OCI-LY1 (cell line): ENCODE measurements at regions not wholly inside any gene's neighbourhood (a gene's known extent, or its start where the extent isn't known, plus 50 kb on each side); places are given as distances from the start of the nearest gene placed in this dataset.

ENCODE experiments used
- EZH2 ChIP-seq: fragments of 200-600 bp; sonication (generic), shearing (Covaris generic); IDR thresholded peaks from 2 replicates; pipeline ENCODE4 v1.8.0; 2017; ENCODE audit warnings: borderline replicate concordance, mixed run types, mild to moderate bottlenecking, antibody characterized with exemption, low read length, moderate library complexity, mixed read lengths
- TF ChIP-seq, protein P1 (sequence below): fragments of 200-600 bp; sonication (generic), shearing (Covaris generic); IDR thresholded peaks from 2 replicates; pipeline ENCODE4 v1.5.1; 2017; ENCODE audit warnings: mild to moderate bottlenecking, antibody characterized with exemption, low read length, moderate library complexity, mixed read lengths

DNA sequence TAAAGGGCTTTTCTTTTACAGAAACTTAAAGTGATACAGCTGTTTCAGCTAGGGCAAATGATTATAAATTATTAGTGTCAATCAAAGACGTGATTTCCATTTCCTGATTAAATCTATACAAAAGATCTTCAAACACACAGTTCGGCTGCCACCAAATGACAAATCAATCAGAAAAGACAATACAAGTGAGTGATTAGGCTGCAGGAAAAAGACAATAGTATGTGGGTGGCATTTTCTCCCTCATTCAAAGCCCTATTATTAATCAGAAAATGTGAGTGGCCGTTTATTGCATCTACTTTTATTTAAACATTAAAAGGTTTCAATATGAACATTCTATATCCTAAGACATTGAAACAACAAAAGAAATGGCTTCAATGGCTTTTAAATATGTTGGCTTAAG is 895.6 kb upstream of the ROBO1 start:
- TF ChIP-seq, protein P1, sequence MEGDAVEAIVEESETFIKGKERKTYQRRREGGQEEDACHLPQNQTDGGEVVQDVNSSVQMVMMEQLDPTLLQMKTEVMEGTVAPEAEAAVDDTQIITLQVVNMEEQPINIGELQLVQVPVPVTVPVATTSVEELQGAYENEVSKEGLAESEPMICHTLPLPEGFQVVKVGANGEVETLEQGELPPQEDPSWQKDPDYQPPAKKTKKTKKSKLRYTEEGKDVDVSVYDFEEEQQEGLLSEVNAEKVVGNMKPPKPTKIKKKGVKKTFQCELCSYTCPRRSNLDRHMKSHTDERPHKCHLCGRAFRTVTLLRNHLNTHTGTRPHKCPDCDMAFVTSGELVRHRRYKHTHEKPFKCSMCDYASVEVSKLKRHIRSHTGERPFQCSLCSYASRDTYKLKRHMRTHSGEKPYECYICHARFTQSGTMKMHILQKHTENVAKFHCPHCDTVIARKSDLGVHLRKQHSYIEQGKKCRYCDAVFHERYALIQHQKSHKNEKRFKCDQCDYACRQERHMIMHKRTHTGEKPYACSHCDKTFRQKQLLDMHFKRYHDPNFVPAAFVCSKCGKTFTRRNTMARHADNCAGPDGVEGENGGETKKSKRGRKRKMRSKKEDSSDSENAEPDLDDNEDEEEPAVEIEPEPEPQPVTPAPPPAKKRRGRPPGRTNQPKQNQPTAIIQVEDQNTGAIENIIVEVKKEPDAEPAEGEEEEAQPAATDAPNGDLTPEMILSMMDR, result no peak
- no peak for TF ChIP-seq EZH2
